ENCODE measurements at regions not wholly inside any gene's neighbourhood (a gene's known extent, or its start where the extent isn't known, plus 50 kb on each side); places are given as distances from the start of the nearest gene placed in this dataset.

- H3K9me3 ChIP-seq (replicated peaks; ENCODE audit: control insufficient read depth, insufficient read depth, low read length), result no peaks in the 10 kb centered on the region
- dilution Hi-C loops (cut with MboI; ENCODE audit: extremely low pct_ligation_motif_present, low sequenced_read_pairs), result no loop called here
- FAIRE-seq, result no peak
- BruUV-seq (replicated peaks), result no TSS peak
- H4K20me1 ChIP-seq (replicated peaks; ENCODE audit: control insufficient read depth, extremely low read depth, insufficient read depth, low read length), result no peaks in the 10 kb centered on the region
- no peak for DNase-seq (ENCODE audit: low read depth, low spot score)
- no peak overlapping the region for H3K27ac ChIP-seq (ENCODE audit: insufficient read depth, low read depth, low read length)
- ChIA-PET POLR2A (no interaction called here), CTCF (no interaction called here)
- H2AFZ ChIP-seq (ENCODE audit: low read depth, low read length), result no peak overlapping the region
- no peak overlapping the region for H3K9ac ChIP-seq (replicated peaks; ENCODE audit: extremely low read depth, insufficient read depth, low read length)
- peaks cover 0 to 2% of the 10 kb centered on the region in 2 experiments for H3K27me3 ChIP-seq (ENCODE audit: control insufficient read depth in 2 of 2, insufficient read depth in 2 of 2, low read length in 2 of 2)
- H3K79me2 ChIP-seq (ENCODE audit: control insufficient read depth, insufficient read depth, low read length), result no peaks in the 10 kb centered on the region
- H3K4me3 ChIP-seq (replicated peaks in 1 of 3; ENCODE audit: insufficient read depth in 1 of 3, low read depth in 1 of 3, low read length in 3 of 3), result no peak overlapping the region
- H3K4me2 ChIP-seq (ENCODE audit: insufficient read depth, low read length), result no peak overlapping the region
- intact Hi-C loops (cut with micrococcal nuclease), result no loop called here
- no peaks in the 10 kb centered on the region for H3K9me1 ChIP-seq (replicated peaks; ENCODE audit: control insufficient read depth, extremely low read depth, insufficient read depth, low read length)
- TF ChIP-seq POLR2A (IDR thresholded peaks at IDR 0.05; ENCODE audit: low read depth, low read length) (no peak), FOS (IDR thresholded peaks at IDR 0.05; ENCODE audit: borderline replicate concordance, insufficient read depth, low read length) (no peak), CTCF (IDR thresholded peaks at IDR 0.05; ENCODE audit: extremely low read depth in 1 of 2, insufficient read depth in 1 of 2, low read depth in 1 of 2, low read length in 2 of 2) (no peak)
- no peaks in the 10 kb centered on the region for H3K36me3 ChIP-seq (ENCODE audit: control insufficient read depth in 2 of 2, extremely low read depth in 1 of 2, insufficient read depth in 2 of 2, low read length in 2 of 2)
- H3K4me1 ChIP-seq (ENCODE audit: control insufficient read depth, extremely low read depth, insufficient read depth, low read length), result no peaks in the 10 kb centered on the region
Measured at GRCh38 chr7:135808206-135808605, 59.6 kb upstream of the FAM180A start.

GRCh38 chr7:135803143-135803542 lies 54.5 kb upstream of the FAM180A start:
- CTCF ChIA-PET, result interaction anchor here (7.1 kb wide), 1 partner anchor 206 kb away, joined by 53 read pairs; no protein-coding TSS in a partner anchor
- dilution Hi-C loops (cut with MboI; ENCODE audit: extremely low pct_ligation_motif_present, low sequenced_read_pairs), result no loop called here
- no peak overlapping the region for H3K4me2 ChIP-seq (ENCODE audit: insufficient read depth, low read length)

More at GRCh38 chr7:135803143-135803542, 54.5 kb upstream of the FAM180A start:
- no peak overlapping the region for H3K4me3 ChIP-seq (replicated peaks in 1 of 3; ENCODE audit: insufficient read depth in 1 of 3, low read depth in 1 of 3, low read length in 3 of 3)
- H4K20me1 ChIP-seq (replicated peaks; ENCODE audit: control insufficient read depth, extremely low read depth, insufficient read depth, low read length), result no peaks in the 10 kb centered on the region
- H2AFZ ChIP-seq (ENCODE audit: low read depth, low read length), result no peak overlapping the region
- FAIRE-seq (no peak), DNase-seq (ENCODE audit: low read depth, low spot score) (no peak)
- H3K27me3 ChIP-seq (ENCODE audit: control insufficient read depth in 2 of 2, insufficient read depth in 2 of 2, low read length in 2 of 2), result peaks cover 0 to 3% of the 10 kb centered on the region in 2 experiments
- H3K79me2 ChIP-seq (ENCODE audit: control insufficient read depth, insufficient read depth, low read length), result no peaks in the 10 kb centered on the region
- H3K9me3 ChIP-seq (replicated peaks; ENCODE audit: control insufficient read depth, insufficient read depth, low read length), result no peaks in the 10 kb centered on the region
- no peaks in the 10 kb centered on the region for H3K9me1 ChIP-seq (replicated peaks; ENCODE audit: control insufficient read depth, extremely low read depth, insufficient read depth, low read length)
- no peaks in the 10 kb centered on the region for H3K36me3 ChIP-seq (ENCODE audit: control insufficient read depth in 2 of 2, extremely low read depth in 1 of 2, insufficient read depth in 2 of 2, low read length in 2 of 2)
- BruUV-seq (replicated peaks), result no TSS peak
- POLR2A ChIA-PET, result no interaction called here
- H3K4me1 ChIP-seq (ENCODE audit: control insufficient read depth, extremely low read depth, insufficient read depth, low read length), result no peaks in the 10 kb centered on the region
- H3K9ac ChIP-seq (replicated peaks; ENCODE audit: extremely low read depth, insufficient read depth, low read length), result no peak overlapping the region
- H3K27ac ChIP-seq (ENCODE audit: insufficient read depth, low read depth, low read length), result no peak overlapping the region
- intact Hi-C loops (cut with micrococcal nuclease), result loop anchor here (5.0 kb wide), 2 partner anchors 604 to 1789 kb away; no protein-coding TSS in a partner anchor
- no peak for TF ChIP-seq POLR2A (IDR thresholded peaks at IDR 0.05; ENCODE audit: low read depth, low read length)
- no peak for TF ChIP-seq CTCF (IDR thresholded peaks at IDR 0.05; ENCODE audit: extremely low read depth in 1 of 2, insufficient read depth in 1 of 2, low read depth in 1 of 2, low read length in 2 of 2)
- TF ChIP-seq MAX (IDR thresholded peaks at IDR 0.05; ENCODE audit: insufficient read depth, insufficient read length), result no peak
- no peak for TF ChIP-seq GATA2 (IDR thresholded peaks at IDR 0.05; ENCODE audit: insufficient read depth, insufficient read length, low read depth, low read length)
- TF ChIP-seq EZH2 (IDR thresholded peaks at IDR 0.05; ENCODE audit: borderline replicate concordance, low read depth, low read length, severe bottlenecking), result no peak
- no peak for TF ChIP-seq MYC (IDR thresholded peaks at IDR 0.05; ENCODE audit: low read depth, low read length)
- TF ChIP-seq POLR2AphosphoS5 (IDR thresholded peaks at IDR 0.05; ENCODE audit: insufficient read depth, low read depth, low read length), result no peak
- TF ChIP-seq JUN (IDR thresholded peaks at IDR 0.05; ENCODE audit: borderline replicate concordance, insufficient read depth, insufficient read length, low read depth), result no peak
- no peak for TF ChIP-seq FOS (IDR thresholded peaks at IDR 0.05; ENCODE audit: borderline replicate concordance, insufficient read depth, low read length)
